Left ventricle myocardium superior (tissue), 1 donor: ENCODE measurements at regions not wholly inside any gene's neighbourhood (a gene's known extent, or its start where the extent isn't known, plus 50 kb on each side); places are given as distances from the start of the nearest gene placed in this dataset.

ENCODE experiments used
- ATAC-seq: fragments of 200-7000 bp; cut with Tn5 transposase; one replicate; pipeline ENCODE4 v1.9.1; 2020; ENCODE audit warnings: mild to moderate bottlenecking, moderate library complexity
- DNase-seq: peaks from one replicate; pipeline ENCODE4 v3.0.0-alpha.2; 2020
- intact Hi-C: fragments of 100-400 bp; cut with micrococcal nuclease; formaldehyde crosslinking; loops from one replicate; pipeline ENCODE4 v1.11.0; 2022
- donor health status: DM: no; HTN: yes; CAD: no; lungs with severe emphysema.

DNA sequence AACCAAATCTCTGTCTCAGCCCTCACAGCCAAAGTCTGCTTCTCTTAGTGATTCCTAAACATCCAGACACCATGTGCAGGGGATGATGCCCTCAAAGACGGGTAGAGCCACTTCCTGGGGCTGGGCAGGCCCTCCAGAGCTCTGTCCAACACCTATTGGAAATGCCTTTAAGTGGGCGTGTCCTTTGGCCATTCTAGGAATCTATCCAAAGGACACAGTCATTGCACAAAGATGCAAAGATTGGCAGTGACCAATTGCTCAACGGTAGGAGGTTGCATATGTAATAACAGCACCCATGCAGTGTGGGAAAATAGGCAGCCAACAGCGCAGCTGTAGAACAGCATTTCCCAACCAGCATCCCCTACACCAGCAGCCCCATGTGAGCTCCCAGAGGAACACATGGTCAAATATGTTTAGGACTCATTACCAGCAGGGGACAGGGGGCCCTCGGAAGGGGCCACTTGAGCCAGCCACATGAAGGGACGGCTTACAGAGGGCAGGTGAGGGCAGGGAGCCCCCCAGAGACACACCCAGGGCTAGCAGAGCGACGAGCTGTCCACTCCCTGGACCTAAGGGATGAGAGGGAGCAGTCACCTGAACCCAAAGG, 142.8 kb upstream of the IQSEC1 start:
- no peak for ATAC-seq
- intact Hi-C loops: no loop called here
- DNase-seq: peak; percentile 26

GRCh38 chr3:13214847-13215472, 141.7 kb upstream of the IQSEC1 start:
- ATAC-seq (no peak), DNase-seq (peak; percentile 3)
- intact Hi-C loops: no loop called here

DNA sequence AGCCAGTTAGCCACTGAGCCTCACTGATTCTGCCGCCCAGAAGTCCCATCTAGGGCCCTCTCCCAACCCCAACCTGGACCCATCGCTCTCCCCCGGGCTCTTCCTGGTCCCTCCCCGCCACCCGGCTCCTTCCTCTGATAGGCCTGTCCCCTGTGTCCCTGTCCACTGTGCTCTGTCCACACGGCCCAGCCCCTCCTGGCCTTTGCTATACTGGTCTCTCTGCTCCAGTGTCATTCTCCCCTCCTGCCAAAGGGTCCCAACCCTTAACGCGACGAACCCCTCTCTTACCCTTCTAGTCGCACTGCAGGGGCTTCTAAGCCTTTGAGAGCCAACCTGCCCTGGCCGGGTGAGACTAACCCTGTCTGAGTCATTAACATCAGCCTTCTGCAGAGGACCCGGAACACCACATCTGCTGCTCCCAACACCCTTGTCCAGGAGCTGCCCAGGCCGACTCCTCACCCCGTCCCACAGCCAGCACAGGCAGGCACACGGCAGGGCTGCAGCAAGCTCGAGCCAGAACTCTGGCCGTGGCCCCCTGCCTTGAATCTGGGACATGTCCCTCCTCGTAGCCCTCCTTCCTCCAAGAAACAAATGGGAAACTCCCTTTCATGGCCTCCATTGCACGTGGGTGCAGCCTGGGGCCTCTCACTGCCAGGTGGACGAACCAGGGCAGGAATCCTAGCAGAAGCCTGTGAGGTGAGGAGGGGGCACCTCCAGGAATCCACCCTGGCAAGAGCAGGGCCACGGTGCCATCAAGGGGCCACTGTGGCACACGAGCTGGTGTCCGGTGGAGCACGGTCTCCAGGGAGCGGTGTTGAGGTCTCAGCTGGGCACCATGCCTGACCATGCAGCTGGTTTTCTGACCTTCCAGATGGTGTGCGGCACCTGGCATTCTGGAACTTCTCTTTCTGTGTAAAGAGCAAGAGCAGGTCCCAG, 140.9 kb upstream of the IQSEC1 start:
- intact Hi-C loops: no loop called here
- ATAC-seq (no peak), DNase-seq (no peak)

GRCh38 chr3:13213490-13213889, 140.3 kb upstream of the IQSEC1 start:
- no peak for ATAC-seq
- DNase-seq: no peak
- intact Hi-C loops: no loop called here

- no peak for DNase-seq
- ATAC-seq: no peak
- intact Hi-C loops: no loop called here
Observed at GRCh38 chr3:13211605-13212210, 138.5 kb upstream of the IQSEC1 start.

- intact Hi-C loops: no loop called here
- no peak for ATAC-seq
- no peak for DNase-seq
Observed at GRCh38 chr3:13210221-13210975, 137.2 kb upstream of the IQSEC1 start.

DNA sequence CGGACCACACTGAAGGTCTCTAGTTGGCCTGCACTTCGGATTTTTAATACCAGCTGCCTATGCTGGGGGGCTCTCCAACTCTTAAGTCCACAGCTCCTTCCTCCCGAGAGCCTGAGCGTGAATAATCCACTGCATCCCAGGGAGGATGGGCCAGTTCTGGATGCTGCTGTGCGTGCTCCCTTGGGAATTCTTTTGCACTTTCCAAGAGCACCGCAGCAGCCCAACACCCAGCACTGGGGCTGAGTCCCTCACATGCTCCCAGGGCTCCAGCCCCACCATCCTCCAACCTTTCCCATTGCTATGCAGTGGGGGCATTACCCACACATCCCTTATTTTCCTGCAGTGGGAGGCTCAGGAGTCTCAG, 136.4 kb upstream of the IQSEC1 start:
- intact Hi-C loops: no loop called here
- DNase-seq: no peak
- no peak for ATAC-seq

GRCh38 chr3:13208706-13209633, 135.7 kb upstream of the IQSEC1 start:
- DNase-seq (no peak), ATAC-seq (no peak)
- intact Hi-C loops: no loop called here

GRCh38 chr3:13207975-13208705, 134.9 kb upstream of the IQSEC1 start:
- DNase-seq (no peak), ATAC-seq (no peak)
- intact Hi-C loops: no loop called here

DNA sequence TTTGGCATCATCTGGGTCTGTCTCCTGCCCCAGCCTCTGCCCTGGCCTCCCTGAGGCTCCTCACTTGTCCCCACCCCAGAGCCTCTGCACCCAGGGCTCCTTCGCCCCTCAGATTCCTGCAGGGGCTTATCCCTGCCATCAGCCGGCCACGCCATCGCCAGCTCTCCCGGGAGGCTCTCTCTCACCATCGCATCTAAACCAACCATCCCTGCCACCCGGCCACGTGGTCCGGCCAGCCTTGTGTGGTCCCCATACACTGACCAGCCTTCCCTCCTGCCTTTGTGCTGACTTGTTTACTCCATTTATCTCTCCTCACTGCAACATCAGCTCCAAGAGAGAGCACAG, 134.3 kb upstream of the IQSEC1 start:
- intact Hi-C loops: no loop called here
- no peak for DNase-seq
- ATAC-seq: no peak

DNA sequence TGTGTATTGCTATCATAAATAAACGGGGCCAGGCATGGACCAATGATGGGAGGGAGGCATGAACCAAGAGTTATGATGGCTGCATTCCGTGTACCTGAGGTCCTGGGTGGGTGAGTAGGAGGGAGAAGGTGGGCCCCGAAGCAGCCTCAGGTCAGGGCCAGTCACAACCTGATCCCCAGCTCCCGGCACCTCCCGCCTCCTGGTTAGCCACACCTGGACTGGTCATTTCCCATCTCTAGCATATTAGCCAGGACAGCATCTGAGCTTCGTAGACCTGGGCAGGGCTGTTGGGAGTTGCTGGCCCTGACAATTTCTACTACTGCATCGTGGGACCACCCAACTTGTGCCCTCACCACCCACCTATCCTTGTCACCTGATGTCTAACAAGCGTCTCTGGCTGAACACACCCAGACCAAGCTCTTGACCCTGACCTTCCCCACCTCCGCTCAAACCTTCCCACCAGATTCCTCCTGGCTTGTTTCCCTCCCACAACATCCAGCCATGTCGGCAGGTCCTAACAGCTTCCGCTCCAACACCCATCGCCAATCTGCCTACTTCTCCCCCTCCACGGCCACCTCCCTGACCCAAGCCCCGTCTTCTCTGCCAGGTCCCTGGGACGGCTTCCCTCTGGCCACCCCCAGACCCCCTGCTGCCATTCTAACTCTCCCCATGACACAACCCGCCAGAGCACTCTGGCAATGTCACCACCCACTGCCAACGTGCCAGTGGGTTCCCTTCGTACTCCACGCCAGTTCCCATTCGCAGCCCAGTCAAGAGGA, 133.8 kb upstream of the IQSEC1 start:
- ATAC-seq (no peak), DNase-seq (no peak)
- intact Hi-C loops: no loop called here

- no peak for DNase-seq
- intact Hi-C loops: no loop called here
Observed at GRCh38 chr3:13205567-13206143, 132.4 kb upstream of the IQSEC1 start.

GRCh38 chr3:13204177-13204581, 130.9 kb upstream of the IQSEC1 start:
- ATAC-seq (no peak), DNase-seq (no peak)
- intact Hi-C loops: no loop called here

More at GRCh38 chr3:13205567-13206143, 132.4 kb upstream of the IQSEC1 start:
- no peak for ATAC-seq

DNA sequence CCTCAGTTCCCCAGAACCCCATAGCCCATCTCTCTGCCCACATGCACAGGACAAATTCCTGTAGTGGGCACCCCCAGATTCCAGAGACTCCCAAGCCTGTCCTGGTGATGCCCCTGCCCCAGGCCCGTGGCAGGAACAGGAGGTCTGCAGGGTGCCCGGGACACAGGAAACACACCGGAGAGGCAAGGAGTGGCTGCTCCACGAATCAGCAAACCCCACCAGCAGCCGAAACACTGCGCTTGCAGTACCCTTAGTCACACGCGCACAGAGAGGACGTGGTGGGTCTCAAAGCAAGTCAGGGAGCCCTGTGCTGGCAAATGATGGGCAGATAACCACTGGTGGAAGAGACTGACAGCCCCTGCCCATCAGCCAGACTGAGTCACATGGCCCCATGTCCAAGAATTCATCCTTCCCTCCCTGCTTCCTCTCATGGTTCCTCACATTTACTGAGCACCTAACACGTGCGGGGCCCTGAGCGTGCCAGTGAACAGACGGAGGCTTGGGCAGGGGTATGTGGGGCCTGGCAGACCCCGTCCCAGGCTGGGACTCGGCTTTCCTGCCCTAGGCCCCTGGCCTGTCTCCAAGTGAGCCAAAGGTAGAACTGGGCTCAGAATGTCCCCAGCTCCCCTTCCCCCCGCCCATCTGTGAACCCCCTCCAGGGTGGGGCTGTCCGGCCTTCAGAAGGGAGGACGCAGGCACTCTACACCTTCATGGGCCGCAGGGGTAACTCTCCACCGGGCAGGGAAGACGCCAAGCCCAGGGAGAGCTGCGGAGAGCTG, 130.4 kb upstream of the IQSEC1 start:
- ATAC-seq (no peak), DNase-seq (no peak)
- intact Hi-C loops: no loop called here

GRCh38 chr3:13202744-13203397, 129.6 kb upstream of the IQSEC1 start:
- DNase-seq (no peak), ATAC-seq (no peak)
- intact Hi-C loops: no loop called here
